GM19023 (cell line): ENCODE measurements at regions not wholly inside any gene's neighbourhood (a gene's known extent, or its start where the extent isn't known, plus 50 kb on each side); places are given as distances from the start of the nearest gene placed in this dataset.

Experiments used
- ATAC-seq: cut with Tn5 transposase; IDR thresholded peaks from one replicate; pipeline ENCODE4 v1.9.1; 2021; ENCODE audit warnings: mild to moderate bottlenecking, moderate library complexity; ENCODE audit not compliant: unreplicated experiment

- ATAC-seq: no peak
Measured at GRCh38 chr1:58154256-58154655, 392.3 kb downstream of the OMA1 start.

- no peak for ATAC-seq
Measured at GRCh38 chr1:58152697-58153096, 393.8 kb downstream of the OMA1 start.

- no peak for ATAC-seq
Measured at GRCh38 chr1:58149271-58149812, 397.2 kb downstream of the OMA1 start.

GRCh38 chr1:58144698-58145270, 401.7 kb downstream of the OMA1 start:
- no peak for ATAC-seq

GRCh38 chr1:58143972-58144697, 402.4 kb downstream of the OMA1 start:
- ATAC-seq: no peak

GRCh38 chr1:58136387-58136786, 410.1 kb downstream of the OMA1 start:
- no peak for ATAC-seq

- ATAC-seq: no peak
Measured at GRCh38 chr1:58135821-58136321, 410.7 kb downstream of the OMA1 start.

- no peak for ATAC-seq
Measured at GRCh38 chr1:58133562-58133961, 413.0 kb downstream of the OMA1 start.

GRCh38 chr1:58123051-58123450, 423.5 kb downstream of the OMA1 start:
- no peak for ATAC-seq

- ATAC-seq: no peak
Measured at GRCh38 chr1:58119971-58120370, 426.6 kb downstream of the OMA1 start.

- no peak for ATAC-seq
Measured at GRCh38 chr1:58116284-58116683, 430.2 kb downstream of the OMA1 start.

GRCh38 chr1:58109646-58110200, 436.8 kb downstream of the OMA1 start:
- no peak for ATAC-seq

- ATAC-seq: no peak
Measured at GRCh38 chr1:58108783-58109182, 437.7 kb downstream of the OMA1 start.

GRCh38 chr1:58107943-58108342, 438.6 kb downstream of the OMA1 start:
- no peak for ATAC-seq

GRCh38 chr1:58104960-58105359, 441.6 kb downstream of the OMA1 start:
- peak; percentile 77 for ATAC-seq

GRCh38 chr1:58096714-58097113, 449.8 kb downstream of the OMA1 start:
- no peak for ATAC-seq

GRCh38 chr1:58095183-58095582, 451.3 kb downstream of the OMA1 start:
- no peak for ATAC-seq

- no peak for ATAC-seq
Measured at GRCh38 chr1:58094221-58094620, 452.3 kb downstream of the OMA1 start.

GRCh38 chr1:58090640-58091039, 455.9 kb downstream of the OMA1 start:
- no peak for ATAC-seq

- ATAC-seq: no peak
Measured at GRCh38 chr1:58089898-58090534, 456.5 kb downstream of the OMA1 start.

- ATAC-seq: no peak
Measured at GRCh38 chr1:58084266-58084665, 462.3 kb downstream of the OMA1 start.

GRCh38 chr1:58082596-58082995, 463.9 kb downstream of the OMA1 start:
- no peak for ATAC-seq
